ENCODE measurements at regions not wholly inside any gene's neighbourhood (a gene's known extent, or its start where the extent isn't known, plus 50 kb on each side); places are given as distances from the start of the nearest gene placed in this dataset.

DNA sequence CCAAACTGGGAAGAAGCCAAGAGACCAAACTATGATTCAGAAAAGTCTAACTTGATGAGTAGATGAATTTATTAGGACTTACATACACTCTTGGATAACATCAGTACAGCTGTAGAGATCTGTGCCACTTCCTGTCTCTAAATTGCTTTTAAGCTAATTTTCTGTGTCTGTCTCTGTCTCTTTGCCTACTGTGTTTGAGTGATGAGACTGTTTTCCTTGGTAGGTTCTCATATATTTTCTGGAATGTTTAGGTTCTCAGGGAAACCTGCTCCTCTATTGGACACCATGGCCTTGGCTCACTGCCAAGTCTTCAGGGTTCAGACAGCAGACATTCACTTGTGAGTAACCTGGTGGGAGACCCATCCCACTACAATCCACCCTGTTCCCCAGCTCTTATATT is 103.5 kb upstream of the KIF2B start (continued):
- TF ChIP-seq TBX2 (CRISPR knock-in tag; IDR thresholded peaks at IDR 0.05; ENCODE audit: borderline replicate concordance), result no peak

DNA sequence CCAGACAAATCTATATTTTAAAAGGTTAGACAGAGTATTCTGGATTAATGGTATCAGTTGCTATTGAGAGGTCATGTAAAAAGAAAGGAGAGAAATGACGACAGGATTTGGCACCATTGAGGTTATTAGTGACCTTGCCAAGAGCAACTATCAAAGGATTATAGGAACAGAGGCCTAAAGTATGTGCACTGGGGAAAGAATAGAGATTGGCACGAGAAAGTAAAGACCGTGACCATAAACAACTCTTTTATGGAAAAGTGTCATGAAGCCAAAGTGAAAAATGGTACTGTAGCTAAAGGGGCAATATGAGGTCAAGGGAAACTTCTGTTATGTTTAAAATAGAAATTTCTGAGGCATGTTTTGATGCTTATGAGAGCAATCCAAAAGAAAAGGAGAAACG is 115.2 kb upstream of the KIF2B start:
- no peaks in the 10 kb centered on the region for H3K27me3 ChIP-seq (ENCODE audit: control insufficient read depth in 1 of 2, insufficient read depth in 2 of 2, low read length in 2 of 2)
- FAIRE-seq, result no peak
- ChIA-PET POLR2A (no interaction called here), CTCF (ENCODE audit: low intra/inter-chr PET ratio, low total read pairs) (no interaction called here)
- no peaks in the 10 kb centered on the region for H4K20me1 ChIP-seq (ENCODE audit: insufficient read depth, low read length)
- in situ Hi-C loops (cut with HindIII; ENCODE audit: extremely low pct_ligation_motif_present, low pct_unique_long_range_greater_than_20kb), result no loop called here
- no peaks in the 10 kb centered on the region for H3K36me3 ChIP-seq (replicated peaks in 1 of 2; ENCODE audit: control insufficient read depth in 1 of 2, insufficient read depth in 2 of 2, low read length in 2 of 2)
- intact Hi-C loops (cut with micrococcal nuclease; ENCODE audit: unreplicated experiment), result no loop called here
- no TSS peak for BruUV-seq (replicated peaks)
- H3K27ac ChIP-seq (ENCODE audit: extremely low read length, insufficient read depth, low read length), result no peak overlapping the region
- no peak for DNase-seq (ENCODE audit: low spot score)
- TF ChIP-seq NFE2L1 (CRISPR knock-in tag; IDR thresholded peaks at IDR 0.05; ENCODE audit: borderline replicate concordance), result no peak
- no peak overlapping the region for H2AFZ ChIP-seq (ENCODE audit: low read length)
- peaks cover 91% of the 10 kb centered on the region for H3K9me3 ChIP-seq (ENCODE audit: low read length)
- no peak overlapping the region for H3K9ac ChIP-seq (ENCODE audit: insufficient read depth, low read depth, low read length)
- ATAC-seq, result no peak
- H3K4me2 ChIP-seq (ENCODE audit: low read depth, low read length), result no peak overlapping the region
- no peaks in the 10 kb centered on the region for H3K79me2 ChIP-seq (ENCODE audit: insufficient read depth, low read length)
- no peak overlapping the region for H3K4me3 ChIP-seq (replicated peaks in 1 of 3; ENCODE audit: insufficient read depth in 1 of 3, low read depth in 2 of 3, low read length in 3 of 3)
- no peaks in the 10 kb centered on the region for H3K4me1 ChIP-seq (ENCODE audit: insufficient read depth, low read length)
- 29% methylated on average over 4 of the region's 4 CpGs for WGBS (ENCODE audit: low lambda C conversion rate)

DNA sequence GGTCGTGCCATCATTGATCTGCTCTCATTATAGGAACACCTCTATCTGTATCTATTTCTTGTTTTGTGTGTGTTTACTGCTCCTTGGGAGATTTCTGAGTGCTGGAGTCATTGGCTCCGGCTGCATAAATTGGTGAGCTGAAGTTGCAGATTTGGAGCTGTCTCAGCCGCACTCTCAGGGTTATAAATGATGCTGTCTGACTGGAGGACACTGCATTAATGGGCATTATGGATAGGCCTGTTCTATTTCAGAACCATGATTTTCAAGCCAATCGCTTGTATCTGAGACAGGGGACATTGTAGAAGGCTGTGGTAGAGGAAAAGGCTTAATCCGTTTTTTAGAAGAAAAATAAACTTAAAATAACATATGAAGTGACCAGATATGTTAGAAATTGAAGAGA is 126.4 kb upstream of the KIF2B start:
- POLR2A ChIA-PET, result no interaction called here
- WGBS (ENCODE audit: low lambda C conversion rate), result 18% methylated on average over 5 of the region's 5 CpGs
- no TSS peak for BruUV-seq (replicated peaks)
- Histone ChIP-seq H3K27me3 (ENCODE audit: control insufficient read depth in 1 of 2, insufficient read depth in 2 of 2, low read length in 2 of 2) (no peaks in the 10 kb centered on the region), H4K20me1 (ENCODE audit: insufficient read depth, low read length) (no peaks in the 10 kb centered on the region), H3K4me3 (replicated peaks in 1 of 3; ENCODE audit: insufficient read depth in 1 of 3, low read depth in 2 of 3, low read length in 3 of 3) (no peak overlapping the region), H3K9ac (ENCODE audit: insufficient read depth, low read depth, low read length) (no peak overlapping the region), H3K27ac (ENCODE audit: extremely low read length, insufficient read depth, low read length) (no peak overlapping the region), H3K9me3 (ENCODE audit: low read length) (peaks cover 78% of the 10 kb centered on the region), H3K36me3 (replicated peaks in 1 of 2; ENCODE audit: control insufficient read depth in 1 of 2, insufficient read depth in 2 of 2, low read length in 2 of 2) (no peaks in the 10 kb centered on the region), H3K79me2 (ENCODE audit: insufficient read depth, low read length) (no peaks in the 10 kb centered on the region), H3K4me2 (ENCODE audit: low read depth, low read length) (no peak overlapping the region), H2AFZ (ENCODE audit: low read length) (no peak overlapping the region), H3K4me1 (ENCODE audit: insufficient read depth, low read length) (no peaks in the 10 kb centered on the region)
- ATAC-seq (no peak), FAIRE-seq (no peak), DNase-seq (ENCODE audit: low spot score) (no peak)
- CTCF ChIA-PET (ENCODE audit: low intra/inter-chr PET ratio, low total read pairs), result no interaction called here
- intact Hi-C loops (cut with micrococcal nuclease; ENCODE audit: unreplicated experiment), result no loop called here
- in situ Hi-C loops (cut with HindIII; ENCODE audit: extremely low pct_ligation_motif_present, low pct_unique_long_range_greater_than_20kb), result loop anchor here (25.0 kb wide), 1 partner anchor 91 kb away; no protein-coding TSS in a partner anchor
- TF ChIP-seq ZNF282 (IDR thresholded peaks at IDR 0.05; ENCODE audit: partially characterized antibody) (no peak), ZNF772 (CRISPR knock-in tag; IDR thresholded peaks at IDR 0.05) (no peak), SUZ12 (IDR thresholded peaks at IDR 0.05; ENCODE audit: low read depth, low read length) (no peak), ZNF562 (CRISPR knock-in tag; IDR thresholded peaks at IDR 0.05; ENCODE audit: borderline replicate concordance) (no peak), MBNL3 (CRISPR knock-in tag; conservative IDR thresholded peaks at IDR 0.05) (no peak), ELF4 (CRISPR knock-in tag; IDR thresholded peaks at IDR 0.05; ENCODE audit: borderline replicate concordance) (no peak), TARDBP (CRISPR knock-in tag; IDR thresholded peaks at IDR 0.05) (no peak), MATR3 (CRISPR knock-in tag; IDR thresholded peaks at IDR 0.05) (no peak), SRSF9 (IDR thresholded peaks at IDR 0.05; ENCODE audit: borderline replicate concordance, insufficient read depth, low read depth, low read length, poor library complexity, severe bottlenecking) (no peak), SP140L (CRISPR knock-in tag; IDR thresholded peaks at IDR 0.05; ENCODE audit: borderline replicate concordance) (no peak), AHR (CRISPR knock-in tag; IDR thresholded peaks at IDR 0.05) (no peak), ZKSCAN1 (IDR thresholded peaks at IDR 0.05; ENCODE audit: low read length) (no peak)
- TF ChIP-seq, protein P1, sequence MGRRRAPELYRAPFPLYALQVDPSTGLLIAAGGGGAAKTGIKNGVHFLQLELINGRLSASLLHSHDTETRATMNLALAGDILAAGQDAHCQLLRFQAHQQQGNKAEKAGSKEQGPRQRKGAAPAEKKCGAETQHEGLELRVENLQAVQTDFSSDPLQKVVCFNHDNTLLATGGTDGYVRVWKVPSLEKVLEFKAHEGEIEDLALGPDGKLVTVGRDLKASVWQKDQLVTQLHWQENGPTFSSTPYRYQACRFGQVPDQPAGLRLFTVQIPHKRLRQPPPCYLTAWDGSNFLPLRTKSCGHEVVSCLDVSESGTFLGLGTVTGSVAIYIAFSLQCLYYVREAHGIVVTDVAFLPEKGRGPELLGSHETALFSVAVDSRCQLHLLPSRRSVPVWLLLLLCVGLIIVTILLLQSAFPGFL (CRISPR knock-in tag; IDR thresholded peaks at IDR 0.05), result no peak
- TF ChIP-seq, protein P2, sequence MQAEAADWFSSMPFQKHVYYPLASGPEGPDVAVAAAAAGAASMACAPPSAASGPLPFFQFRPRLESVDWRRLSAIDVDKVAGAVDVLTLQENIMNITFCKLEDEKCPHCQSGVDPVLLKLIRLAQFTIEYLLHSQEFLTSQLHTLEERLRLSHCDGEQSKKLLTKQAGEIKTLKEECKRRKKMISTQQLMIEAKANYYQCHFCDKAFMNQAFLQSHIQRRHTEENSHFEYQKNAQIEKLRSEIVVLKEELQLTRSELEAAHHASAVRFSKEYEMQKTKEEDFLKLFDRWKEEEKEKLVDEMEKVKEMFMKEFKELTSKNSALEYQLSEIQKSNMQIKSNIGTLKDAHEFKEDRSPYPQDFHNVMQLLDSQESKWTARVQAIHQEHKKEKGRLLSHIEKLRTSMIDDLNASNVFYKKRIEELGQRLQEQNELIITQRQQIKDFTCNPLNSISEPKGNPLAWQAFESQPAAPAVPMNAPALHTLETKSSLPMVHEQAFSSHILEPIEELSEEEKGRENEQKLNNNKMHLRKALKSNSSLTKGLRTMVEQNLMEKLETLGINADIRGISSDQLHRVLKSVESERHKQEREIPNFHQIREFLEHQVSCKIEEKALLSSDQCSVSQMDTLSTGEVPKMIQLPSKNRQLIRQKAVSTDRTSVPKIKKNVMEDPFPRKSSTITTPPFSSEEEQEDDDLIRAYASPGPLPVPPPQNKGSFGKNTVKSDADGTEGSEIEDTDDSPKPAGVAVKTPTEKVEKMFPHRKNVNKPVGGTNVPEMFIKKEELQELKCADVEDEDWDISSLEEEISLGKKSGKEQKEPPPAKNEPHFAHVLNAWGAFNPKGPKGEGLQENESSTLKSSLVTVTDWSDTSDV (CRISPR knock-in tag; IDR thresholded peaks at IDR 0.05), result no peak

All from HepG2 (cell line).